ENCODE measurements at regions not wholly inside any gene's neighbourhood (a gene's known extent, or its start where the extent isn't known, plus 50 kb on each side); places are given as distances from the start of the nearest gene placed in this dataset.

DNA sequence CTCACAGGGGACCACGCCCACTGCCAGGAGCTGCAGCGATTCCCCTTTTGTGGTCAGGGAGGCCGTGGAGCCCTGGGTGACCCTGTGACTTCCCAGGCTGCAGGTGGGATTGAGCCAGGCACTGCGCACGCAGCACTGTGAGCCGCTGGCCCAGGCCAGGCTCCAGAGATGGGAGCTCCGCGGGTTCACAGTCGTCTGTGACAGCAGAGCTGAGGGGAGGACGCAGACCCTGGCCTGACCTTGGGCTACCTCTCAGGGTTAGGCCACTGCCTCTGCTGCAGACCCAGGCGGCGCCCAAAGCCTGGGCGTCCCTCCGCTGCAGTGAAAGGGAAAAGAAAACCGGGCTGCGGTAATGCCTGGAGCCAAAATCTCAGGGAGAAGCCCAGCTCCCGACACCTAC lies 107.5 kb upstream of the GPR26 start:
- H2AFZ ChIP-seq (ENCODE audit: control insufficient read depth, low read length): no peak overlapping the region
- no peak overlapping the region for H3K9ac ChIP-seq (ENCODE audit: control insufficient read depth, extremely low read depth, insufficient read depth, low read length)
- no peak for FAIRE-seq
- no peaks in the 10 kb centered on the region for H3K9me1 ChIP-seq (ENCODE audit: control insufficient read depth, extremely low read depth, insufficient read depth, low read length)
- TF ChIP-seq, protein P1, sequence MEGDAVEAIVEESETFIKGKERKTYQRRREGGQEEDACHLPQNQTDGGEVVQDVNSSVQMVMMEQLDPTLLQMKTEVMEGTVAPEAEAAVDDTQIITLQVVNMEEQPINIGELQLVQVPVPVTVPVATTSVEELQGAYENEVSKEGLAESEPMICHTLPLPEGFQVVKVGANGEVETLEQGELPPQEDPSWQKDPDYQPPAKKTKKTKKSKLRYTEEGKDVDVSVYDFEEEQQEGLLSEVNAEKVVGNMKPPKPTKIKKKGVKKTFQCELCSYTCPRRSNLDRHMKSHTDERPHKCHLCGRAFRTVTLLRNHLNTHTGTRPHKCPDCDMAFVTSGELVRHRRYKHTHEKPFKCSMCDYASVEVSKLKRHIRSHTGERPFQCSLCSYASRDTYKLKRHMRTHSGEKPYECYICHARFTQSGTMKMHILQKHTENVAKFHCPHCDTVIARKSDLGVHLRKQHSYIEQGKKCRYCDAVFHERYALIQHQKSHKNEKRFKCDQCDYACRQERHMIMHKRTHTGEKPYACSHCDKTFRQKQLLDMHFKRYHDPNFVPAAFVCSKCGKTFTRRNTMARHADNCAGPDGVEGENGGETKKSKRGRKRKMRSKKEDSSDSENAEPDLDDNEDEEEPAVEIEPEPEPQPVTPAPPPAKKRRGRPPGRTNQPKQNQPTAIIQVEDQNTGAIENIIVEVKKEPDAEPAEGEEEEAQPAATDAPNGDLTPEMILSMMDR (optimal IDR thresholded peaks at IDR 0.05 in 1 of 3, IDR thresholded peaks at IDR 0.05 in 1 of 3, conservative IDR thresholded peaks at IDR 0.05 in 1 of 3; ENCODE audit: extremely low read depth in 1 of 3, insufficient read depth in 2 of 3, low read length in 3 of 3): no peak
- no peak for TF ChIP-seq EZH2 (IDR thresholded peaks at IDR 0.05; ENCODE audit: low read length)
- dilution Hi-C loops (cut with MboI; ENCODE audit: extremely low pct_ligation_motif_present, low sequenced_read_pairs): no loop called here
- no peak overlapping the region for H3K4me3 ChIP-seq (ENCODE audit: control insufficient read depth in 2 of 3, extremely low read depth in 1 of 3, insufficient read depth in 2 of 3, low read depth in 1 of 3, low read length in 3 of 3)
- no peaks in the 10 kb centered on the region for H3K36me3 ChIP-seq (ENCODE audit: control insufficient read depth in 2 of 2, extremely low read depth in 1 of 2, insufficient read depth in 2 of 2, low read length in 2 of 2)
- no peak overlapping the region for H3K4me2 ChIP-seq (ENCODE audit: control insufficient read depth, extremely low read depth, insufficient read depth, low read depth, low read length)
- no peaks in the 10 kb centered on the region for H3K9me3 ChIP-seq (ENCODE audit: control insufficient read depth, low read depth, low read length)
- DNase-seq (ENCODE audit: low read depth, low spot score): no peak
- no peaks in the 10 kb centered on the region for H3K27me3 ChIP-seq (ENCODE audit: control insufficient read depth, extremely low read depth, insufficient read depth, low read length)
- H3K4me1 ChIP-seq (ENCODE audit: control insufficient read depth, extremely low read depth, insufficient read depth, low read length): no peaks in the 10 kb centered on the region
- no peaks in the 10 kb centered on the region for H4K20me1 ChIP-seq (ENCODE audit: control insufficient read depth, extremely low read depth, insufficient read depth, low read length)
- H3K27ac ChIP-seq (ENCODE audit: control insufficient read depth, insufficient read depth, low read length): no peak overlapping the region
- H3K79me2 ChIP-seq (ENCODE audit: control insufficient read depth, insufficient read depth, low read length): no peaks in the 10 kb centered on the region

DNA sequence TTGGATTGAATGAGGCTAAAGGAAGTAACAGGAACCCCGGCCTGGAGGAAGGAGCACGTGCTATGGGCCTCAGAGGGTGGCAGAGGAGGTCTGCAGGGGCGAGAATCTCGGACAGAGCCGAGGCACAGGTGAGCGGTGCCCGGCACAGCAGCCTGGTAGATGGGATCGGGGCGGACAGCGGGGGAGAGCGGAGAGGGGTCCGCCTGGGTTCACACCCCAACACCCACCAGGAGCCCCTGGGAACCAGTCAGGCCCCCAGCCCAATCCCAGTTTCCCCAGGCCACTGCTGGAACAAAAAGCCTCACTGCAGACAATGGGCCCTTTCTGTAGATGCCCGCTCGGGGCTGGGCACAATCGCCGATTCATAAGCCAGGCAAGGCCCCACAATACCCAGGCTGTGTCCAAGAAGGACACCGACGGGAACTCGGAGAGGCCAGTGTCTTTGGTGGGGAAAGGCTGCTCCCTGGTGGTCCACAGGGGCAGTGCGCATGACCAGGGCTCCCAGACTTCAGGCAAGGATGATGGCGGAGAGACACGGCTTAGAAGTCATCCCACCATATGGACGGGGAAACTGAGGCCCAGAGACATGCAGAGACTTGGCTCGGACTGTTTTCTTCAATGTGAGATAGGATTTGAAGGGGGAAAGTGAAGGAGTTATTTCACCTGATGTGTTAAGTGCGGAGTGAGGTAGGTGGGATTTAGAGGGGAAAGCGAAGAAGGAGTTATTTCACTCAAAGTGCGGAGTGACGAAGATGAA lies 106.9 kb upstream of the GPR26 start:
- FAIRE-seq: peak; percentile 77
- Histone ChIP-seq H4K20me1 (ENCODE audit: control insufficient read depth, extremely low read depth, insufficient read depth, low read length) (no peaks in the 10 kb centered on the region), H3K4me1 (ENCODE audit: control insufficient read depth, extremely low read depth, insufficient read depth, low read length) (no peaks in the 10 kb centered on the region), H3K4me2 (ENCODE audit: control insufficient read depth, extremely low read depth, insufficient read depth, low read depth, low read length) (no peak overlapping the region), H3K9me1 (ENCODE audit: control insufficient read depth, extremely low read depth, insufficient read depth, low read length) (no peaks in the 10 kb centered on the region), H2AFZ (ENCODE audit: control insufficient read depth, low read length) (no peak overlapping the region), H3K27me3 (ENCODE audit: control insufficient read depth, extremely low read depth, insufficient read depth, low read length) (no peaks in the 10 kb centered on the region), H3K79me2 (ENCODE audit: control insufficient read depth, insufficient read depth, low read length) (no peaks in the 10 kb centered on the region), H3K4me3 (ENCODE audit: control insufficient read depth in 2 of 3, extremely low read depth in 1 of 3, insufficient read depth in 2 of 3, low read depth in 1 of 3, low read length in 3 of 3) (no peak overlapping the region), H3K9ac (ENCODE audit: control insufficient read depth, extremely low read depth, insufficient read depth, low read length) (no peak overlapping the region), H3K36me3 (ENCODE audit: control insufficient read depth in 2 of 2, extremely low read depth in 1 of 2, insufficient read depth in 2 of 2, low read length in 2 of 2) (no peaks in the 10 kb centered on the region), H3K9me3 (ENCODE audit: control insufficient read depth, low read depth, low read length) (no peaks in the 10 kb centered on the region), H3K27ac (ENCODE audit: control insufficient read depth, insufficient read depth, low read length) (no peak overlapping the region)
- TF ChIP-seq EZH2 (IDR thresholded peaks at IDR 0.05; ENCODE audit: low read length): no peak
- TF ChIP-seq, protein P1 (optimal IDR thresholded peaks at IDR 0.05 in 1 of 3, IDR thresholded peaks at IDR 0.05 in 1 of 3, conservative IDR thresholded peaks at IDR 0.05 in 1 of 3; ENCODE audit: extremely low read depth in 1 of 3, insufficient read depth in 2 of 3, low read length in 3 of 3): peak; percentile 93 to 97 (median 97)
- dilution Hi-C loops (cut with MboI; ENCODE audit: extremely low pct_ligation_motif_present, low sequenced_read_pairs): no loop called here
- DNase-seq (ENCODE audit: low read depth, low spot score): no peak
